ENCODE measurements at regions not wholly inside any gene's neighbourhood (a gene's known extent, or its start where the extent isn't known, plus 50 kb on each side); places are given as distances from the start of the nearest gene placed in this dataset.
"Not testable (repeated sequence)": the region's sequence is repeated elsewhere in the genome, so short reads cannot be mapped to it uniquely, and the experiment has no call there.

DNA sequence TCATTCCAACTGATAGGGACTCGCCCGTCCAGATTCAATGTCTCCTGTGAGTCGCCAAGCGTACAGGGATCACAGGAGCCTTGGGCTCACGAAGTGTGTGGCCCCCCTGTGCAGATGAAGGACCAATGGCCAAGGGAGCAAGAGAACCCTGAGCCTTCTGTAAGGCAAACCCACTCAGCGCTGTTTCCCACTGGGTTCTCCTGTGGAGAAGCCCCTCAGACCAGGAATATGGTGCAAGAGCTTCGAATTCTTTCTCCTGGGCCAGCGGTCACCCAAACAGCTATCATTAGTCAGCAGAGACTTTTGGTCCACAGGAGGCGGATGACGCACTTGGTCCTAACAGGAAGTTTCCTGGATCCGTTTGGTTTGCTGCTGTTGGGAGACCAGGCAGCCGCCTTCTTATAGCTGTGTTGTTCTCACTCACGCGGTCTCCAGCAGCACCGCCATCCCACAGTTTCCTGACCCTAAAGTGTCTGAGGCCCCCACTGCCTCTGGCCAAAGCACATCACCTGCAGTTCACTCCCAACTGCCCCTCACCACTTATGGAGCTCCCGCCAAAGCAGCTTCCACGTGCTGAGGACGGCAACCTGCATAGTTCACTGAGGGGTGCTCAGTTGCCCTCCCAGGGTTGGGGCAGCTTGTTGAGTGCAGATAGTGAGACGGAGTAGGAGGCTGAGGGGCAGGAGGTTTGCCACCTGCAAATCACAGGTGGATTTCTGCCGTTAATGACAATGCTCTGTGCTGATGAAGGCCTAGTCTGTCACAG, 268.6 kb downstream of the ERMARD start:
- DNase-seq (ENCODE audit: low read depth in 2 of 2): no peak

DNA sequence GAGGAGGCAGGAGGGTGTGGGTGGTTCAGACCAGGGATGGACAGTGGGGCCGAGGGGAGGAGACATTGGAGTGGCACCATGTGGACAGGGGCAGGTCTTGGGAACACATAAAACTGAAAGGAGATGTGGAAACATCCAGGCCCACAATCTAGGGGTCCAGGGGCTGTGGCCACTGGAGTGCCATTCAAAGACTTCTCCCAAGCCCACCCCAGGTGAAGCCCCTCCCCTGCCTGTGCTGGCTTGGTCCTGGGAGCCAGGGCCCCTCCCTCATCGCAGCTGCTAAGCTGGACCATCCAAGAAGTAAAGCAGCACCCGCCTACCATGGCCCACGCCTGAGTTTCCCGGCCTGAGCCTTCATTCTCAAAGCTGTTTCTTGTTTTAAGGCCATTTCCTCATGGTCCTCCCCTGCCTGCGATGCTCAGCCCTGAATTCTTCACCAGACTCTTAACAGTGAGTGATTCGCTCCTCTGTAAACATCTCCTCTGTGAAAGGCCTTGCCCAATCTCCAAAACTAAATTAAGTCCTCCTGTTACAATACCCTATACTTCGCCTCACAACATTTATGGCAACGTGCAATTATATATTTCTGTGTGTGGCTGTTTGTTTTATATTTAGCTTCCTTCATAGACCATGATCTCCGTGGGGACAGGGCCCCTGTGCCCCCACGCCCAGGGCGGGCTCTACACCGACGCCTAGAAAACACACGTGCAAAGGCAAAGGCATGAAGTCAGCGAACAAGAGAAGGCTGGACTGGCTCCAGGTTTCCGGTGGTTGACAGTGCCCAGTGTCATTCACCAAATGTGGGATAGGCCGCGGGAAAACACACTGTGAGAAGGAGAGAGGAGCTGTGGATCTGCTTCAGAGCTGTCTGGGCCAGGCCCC, 267.8 kb downstream of the ERMARD start:
- DNase-seq (ENCODE audit: low read depth in 2 of 2): no peak

GRCh38 chr6:170018422-170018935, 267.1 kb downstream of the ERMARD start:
- DNase-seq (ENCODE audit: low read depth in 2 of 2): no peak

DNA sequence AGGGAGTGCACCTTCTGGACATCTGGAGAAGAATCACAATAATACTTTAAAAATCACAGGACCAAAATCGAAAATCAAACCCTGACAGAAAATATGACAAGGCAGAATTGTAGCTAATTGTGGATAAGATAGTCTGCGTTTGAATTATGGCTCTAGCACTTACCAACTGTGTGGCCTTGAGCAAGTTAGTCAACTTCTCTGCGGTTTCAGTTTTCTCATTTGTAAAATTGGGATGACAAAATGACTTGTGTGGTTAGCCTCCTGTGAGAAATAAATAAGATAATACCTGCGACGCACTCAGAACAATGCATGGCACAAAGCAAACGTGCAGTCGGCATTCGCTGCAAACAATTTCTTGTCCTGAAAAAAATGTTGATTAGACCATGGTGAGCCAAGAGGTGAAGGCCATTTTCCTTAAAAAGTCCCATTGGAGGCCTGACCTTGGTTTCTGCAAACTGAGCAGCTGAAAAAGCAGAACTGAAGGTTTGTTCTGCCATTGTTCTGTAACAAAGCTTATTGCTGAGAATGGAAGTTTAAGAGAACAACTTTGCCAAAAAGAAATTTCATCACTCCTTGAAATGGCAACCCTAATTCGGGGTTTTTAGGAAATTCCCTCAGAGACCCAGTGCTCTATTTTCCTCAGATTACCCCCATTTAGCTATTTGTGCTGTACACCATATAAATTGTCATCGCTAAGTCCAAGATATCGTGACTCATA, 266.3 kb downstream of the ERMARD start:
- no peak for DNase-seq (ENCODE audit: low read depth in 2 of 2)

DNA sequence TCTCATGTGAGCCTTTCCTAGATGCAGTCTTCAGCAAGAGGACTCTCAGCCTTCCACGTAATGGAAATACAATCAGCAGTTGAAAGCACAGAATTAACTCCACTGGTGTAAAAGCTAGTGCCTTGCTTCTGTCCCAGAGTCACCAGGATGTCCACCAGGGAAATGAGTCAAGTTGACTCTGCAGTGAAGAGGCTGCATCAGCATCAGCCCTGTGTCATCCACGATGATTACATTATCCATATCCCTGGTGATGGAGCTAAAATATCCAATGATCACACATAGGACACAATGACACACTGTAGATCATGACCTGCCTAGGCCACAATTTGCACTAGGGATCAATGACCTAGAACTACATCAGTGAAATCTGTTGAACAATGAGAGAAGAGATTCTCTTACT, 262.4 kb downstream of the ERMARD start:
- DNase-seq (ENCODE audit: low read depth in 2 of 2): no peak

DNA sequence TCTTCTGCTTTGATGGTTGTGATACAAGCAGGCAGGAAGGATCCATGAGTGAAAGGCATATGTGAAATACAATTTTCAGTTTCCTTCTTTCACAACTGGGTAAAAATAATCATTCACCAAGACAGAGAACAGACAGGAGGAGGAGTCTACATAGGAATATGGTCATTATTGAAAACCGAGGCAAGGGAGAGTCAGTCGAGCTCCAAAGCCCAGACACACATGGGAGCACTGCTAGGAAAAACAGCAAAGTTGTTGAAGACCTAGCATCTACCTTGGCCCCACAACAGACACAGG, 260.6 kb downstream of the ERMARD start:
- no peak for DNase-seq (ENCODE audit: low read depth in 2 of 2)

DNA sequence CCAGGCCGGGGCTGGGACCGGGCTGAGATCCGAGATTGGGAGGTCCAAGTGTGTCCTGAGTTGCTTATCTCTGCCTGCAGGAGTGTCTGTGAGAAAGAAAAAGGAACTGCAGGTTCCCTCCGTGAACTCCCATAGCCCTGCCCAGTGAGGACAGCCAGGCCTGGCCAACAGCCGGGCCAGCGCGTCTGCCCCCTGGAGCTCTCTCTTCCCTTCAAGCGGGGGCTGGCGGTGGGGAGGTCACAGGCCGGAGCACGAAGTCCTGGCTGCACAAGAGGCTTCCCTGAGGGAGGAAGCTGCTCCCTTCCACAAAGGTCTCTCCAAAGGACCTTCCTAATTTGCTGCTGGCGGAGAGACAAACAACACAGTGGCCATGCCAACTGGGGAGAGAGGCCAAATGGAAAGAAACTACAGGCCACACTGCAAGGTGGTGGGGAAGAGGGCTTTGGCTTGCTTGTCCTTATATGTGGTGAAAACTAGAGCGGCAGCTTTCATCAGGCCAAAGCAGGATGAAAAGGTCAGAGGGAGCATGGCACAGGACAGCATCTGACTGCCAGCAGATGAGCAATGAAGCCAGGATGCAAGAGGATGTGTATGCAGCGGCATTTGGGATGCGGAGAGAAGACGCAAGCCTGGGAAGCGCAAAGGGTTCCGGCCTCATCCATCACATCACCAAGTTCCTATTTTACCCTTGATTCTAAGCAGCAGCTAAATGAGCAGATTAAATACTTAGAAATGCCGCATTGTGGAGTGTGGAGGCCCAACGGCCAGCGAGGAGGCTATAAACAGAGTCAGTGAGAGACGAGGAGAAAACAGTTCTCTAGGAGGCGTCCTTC, 260.0 kb downstream of the ERMARD start:
- no peak for DNase-seq (ENCODE audit: low read depth in 2 of 2)

DNA sequence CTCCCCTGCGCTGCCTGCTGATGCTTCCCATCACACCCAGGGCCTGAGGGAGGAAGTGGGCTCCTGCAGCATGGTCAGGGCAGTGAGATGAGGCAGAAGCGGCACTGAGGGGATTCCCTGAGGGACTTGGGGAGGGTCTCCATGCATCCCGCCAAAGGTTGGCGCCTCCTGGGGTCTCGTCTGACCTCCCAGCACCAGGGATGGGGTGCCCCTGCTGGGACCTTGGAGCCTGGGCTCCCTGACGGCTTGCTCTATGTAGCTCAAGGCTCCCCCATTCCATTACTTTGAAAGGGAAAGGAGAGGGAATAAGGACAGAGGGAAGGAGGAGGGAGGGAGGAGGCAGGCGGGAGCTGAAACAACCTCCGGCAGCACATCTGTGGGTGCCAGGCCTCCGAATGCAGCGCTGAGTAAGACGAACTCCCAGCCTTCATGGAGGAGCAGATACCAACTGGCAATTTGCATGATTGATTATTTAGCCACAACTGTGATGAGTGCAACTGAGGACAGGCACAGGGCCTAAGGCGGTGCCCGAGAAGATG, 259.3 kb downstream of the ERMARD start:
- DNase-seq (ENCODE audit: low read depth in 2 of 2): no peak

DNA sequence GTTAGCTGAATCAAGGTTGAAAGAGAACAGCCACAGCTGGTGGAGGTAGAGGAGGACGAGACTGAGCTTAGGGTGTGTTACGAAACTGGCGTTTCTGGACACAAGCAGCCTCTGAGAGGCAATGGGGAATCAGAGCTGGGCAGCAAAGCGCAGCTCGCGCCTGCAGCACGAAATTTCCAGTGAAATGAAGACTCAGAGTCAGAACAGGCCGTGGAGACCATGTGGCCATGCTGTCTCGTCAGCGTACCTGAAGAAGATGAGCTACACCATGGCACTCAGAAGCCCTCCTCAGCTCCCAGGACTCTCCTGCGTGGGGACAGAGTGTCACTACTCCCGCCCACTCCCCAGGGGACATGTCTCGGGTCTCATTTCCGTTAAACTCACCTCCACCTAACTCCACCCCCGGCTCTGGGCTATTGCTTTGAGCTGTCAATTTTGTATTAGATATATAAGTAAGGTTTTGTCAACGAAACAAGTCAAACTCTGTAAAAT, 256.9 kb downstream of the ERMARD start:
- no peak for DNase-seq (ENCODE audit: low read depth in 2 of 2)

GRCh38 chr6:170007468-170008293, 256.3 kb downstream of the ERMARD start:
- DNase-seq (ENCODE audit: low read depth in 2 of 2): no peak

GRCh38 chr6:170006900-170007467, 255.6 kb downstream of the ERMARD start:
- DNase-seq (ENCODE audit: low read depth in 2 of 2): no peak

GRCh38 chr6:170006071-170006899, 254.9 kb downstream of the ERMARD start:
- DNase-seq (ENCODE audit: low read depth in 2 of 2): no peak

- no peak for DNase-seq (ENCODE audit: low read depth in 2 of 2)
Observed at GRCh38 chr6:170005665-170006064, 254.2 kb downstream of the ERMARD start.

DNA sequence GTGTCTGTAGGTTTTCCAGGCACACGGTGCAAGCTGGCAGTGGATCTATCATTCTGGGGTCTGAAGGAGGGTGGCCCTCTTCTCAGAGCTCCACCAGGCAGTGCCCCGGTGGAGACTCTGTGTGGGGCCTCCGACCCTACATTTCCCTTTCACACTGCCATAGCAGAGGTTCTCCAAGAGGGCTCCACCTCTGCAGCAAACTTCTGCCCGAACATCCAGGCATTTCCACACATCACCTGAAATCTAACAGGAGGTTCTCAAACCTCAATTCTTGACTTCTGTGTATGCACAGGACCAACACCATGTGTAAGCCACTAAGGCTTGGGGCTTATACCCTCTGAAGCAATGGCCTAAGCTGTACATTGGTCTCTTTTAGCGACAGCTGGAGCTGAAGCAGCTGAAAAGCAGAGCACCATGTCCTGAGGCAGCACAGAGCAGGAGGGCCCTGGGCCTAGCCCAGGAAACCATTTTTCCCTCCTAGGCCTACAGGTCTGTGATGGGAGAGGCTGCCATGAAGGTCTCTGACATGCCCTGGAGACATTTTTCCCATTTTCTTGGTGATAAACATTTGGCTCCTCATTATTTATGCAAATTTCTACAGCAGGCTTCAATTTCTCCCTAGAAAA, 253.3 kb downstream of the ERMARD start:
- DNase-seq (ENCODE audit: low read depth in 2 of 2): no peak

GRCh38 chr6:170003451-170004160, 252.2 kb downstream of the ERMARD start:
- DNase-seq (ENCODE audit: low read depth in 2 of 2): no peak

GRCh38 chr6:170003027-170003426, 251.6 kb downstream of the ERMARD start:
- no peak for DNase-seq (ENCODE audit: low read depth in 2 of 2)

DNA sequence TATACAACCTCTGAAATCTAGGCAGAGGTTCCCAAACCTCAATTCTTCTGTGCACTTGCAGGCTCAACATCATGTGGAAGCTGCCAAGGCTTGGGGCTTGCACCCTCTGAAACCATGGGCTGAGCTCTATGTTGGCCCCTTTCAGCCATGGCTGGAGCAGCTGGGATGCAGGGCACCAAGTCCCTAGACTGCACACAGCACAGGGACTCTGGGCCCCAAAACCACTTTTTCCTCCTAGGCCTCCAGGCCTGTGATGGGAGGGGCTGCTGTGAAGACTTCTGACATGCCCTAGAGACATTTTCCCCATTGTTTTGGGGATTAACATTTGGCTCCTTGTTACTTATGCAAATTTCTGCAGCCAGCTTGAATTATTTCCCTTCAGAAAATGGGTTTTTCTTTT, 250.4 kb downstream of the ERMARD start:
- not testable (repeated sequence) for DNase-seq (ENCODE audit: low read depth in 2 of 2)
